Activated CD8-positive, alpha-beta T cell treated with anti-CD3 and anti-CD28 coated beads for 36 hours (primary cell): ENCODE measurements at regions not wholly inside any gene's neighbourhood (a gene's known extent, or its start where the extent isn't known, plus 50 kb on each side); places are given as distances from the start of the nearest gene placed in this dataset.

Experiments
- ATAC-seq: fragments of 200-7000 bp; cut with Tn5 transposase; one replicate; pipeline ENCODE4 v1.10.0; 2021; ENCODE audit warnings: mild to moderate bottlenecking, moderate library complexity
- CTCF ChIA-PET: fragments of 350-600 bp; sonication (Branson Sonifier 250); formaldehyde crosslinking; loops from one replicate; lab custom pipeline; 2021; ENCODE audit warnings: antibody characterized with exemption; lab: Charles Lee
- POLR2A ChIA-PET: fragments of 350-600 bp; sonication (Branson Sonifier 250); formaldehyde crosslinking; loops from one replicate; lab custom pipeline; 2021; ENCODE audit warnings: antibody characterized with exemption; lab: Charles Lee
- DNase-seq: peaks from one replicate; pipeline ENCODE4 v3.0.0-alpha.2; 2020
- H3K27ac Mint-ChIP-seq: one replicate; pipeline ENCODE4 v1.8.0; 2021; ENCODE audit warnings: mild to moderate bottlenecking, mixed read lengths
- H3K27me3 Mint-ChIP-seq: one replicate; pipeline ENCODE4 v1.8.0; 2021; ENCODE audit warnings: mixed read lengths
- H3K36me3 Mint-ChIP-seq: one replicate; pipeline ENCODE4 v1.8.0; 2021; ENCODE audit warnings: low read depth, mixed read lengths
- H3K4me1 Mint-ChIP-seq: one replicate; pipeline ENCODE4 v1.8.0; 2021; ENCODE audit warnings: low read depth, mixed read lengths
- H3K4me3 Mint-ChIP-seq: one replicate; pipeline ENCODE4 v1.8.0; 2021; ENCODE audit warnings: mild to moderate bottlenecking, moderate library complexity, mixed read lengths
- H3K9me3 Mint-ChIP-seq: one replicate; pipeline ENCODE4 v1.8.0; 2021; ENCODE audit warnings: mixed read lengths
- CTCF ChIP-seq: fragments of 200-600 bp; IDR thresholded peaks from one replicate; pipeline ENCODE4 v1.8.0; 2022; ENCODE audit warnings: antibody characterized with exemption, mild to moderate bottlenecking
- intact Hi-C: fragments of 100-400 bp; cut with micrococcal nuclease; formaldehyde crosslinking; loops from one replicate; pipeline ENCODE4 v1.10.0; 2022

- H3K4me1 Mint-ChIP-seq: no peaks in the 10 kb centered on the region
- ChIA-PET CTCF (no interaction called here), POLR2A (no interaction called here)
- no peak for DNase-seq
- no peak overlapping the region for H3K4me3 Mint-ChIP-seq
- H3K36me3 Mint-ChIP-seq: no peaks in the 10 kb centered on the region
- H3K27ac Mint-ChIP-seq: no peak overlapping the region
- peaks cover 5% of the 10 kb centered on the region for H3K9me3 Mint-ChIP-seq
- no peaks in the 10 kb centered on the region for H3K27me3 Mint-ChIP-seq
- intact Hi-C loops: no loop called here
- ATAC-seq: no peak
- no peak for TF ChIP-seq CTCF
These were observed 133.3 kb upstream of the ANO3 start for GRCh38 chr11:26198532-26199096.

GRCh38 chr11:26199331-26200095, 132.4 kb upstream of the ANO3 start:
- ChIA-PET CTCF (no interaction called here), POLR2A (no interaction called here)
- Mint-ChIP-seq H3K27me3 (no peaks in the 10 kb centered on the region), H3K36me3 (no peaks in the 10 kb centered on the region), H3K9me3 (peaks cover 5% of the 10 kb centered on the region), H3K4me3 (no peak overlapping the region), H3K4me1 (no peaks in the 10 kb centered on the region), H3K27ac (no peak overlapping the region)
- no peak for TF ChIP-seq CTCF
- DNase-seq: no peak
- intact Hi-C loops: no loop called here
- no peak for ATAC-seq

GRCh38 chr11:26201411-26201810, 130.5 kb upstream of the ANO3 start:
- ATAC-seq: no peak
- ChIA-PET CTCF (no interaction called here), POLR2A (no interaction called here)
- DNase-seq: no peak
- TF ChIP-seq CTCF: no peak
- peaks cover 5% of the 10 kb centered on the region for H3K9me3 Mint-ChIP-seq
- H3K4me1 Mint-ChIP-seq: no peaks in the 10 kb centered on the region
- intact Hi-C loops: no loop called here
- no peaks in the 10 kb centered on the region for H3K36me3 Mint-ChIP-seq
- no peak overlapping the region for H3K4me3 Mint-ChIP-seq
- no peaks in the 10 kb centered on the region for H3K27me3 Mint-ChIP-seq
- H3K27ac Mint-ChIP-seq: no peak overlapping the region

GRCh38 chr11:26202754-26203153, 129.2 kb upstream of the ANO3 start:
- intact Hi-C loops: no loop called here
- POLR2A ChIA-PET: no interaction called here
- no peaks in the 10 kb centered on the region for H3K27me3 Mint-ChIP-seq

More at GRCh38 chr11:26202754-26203153, 129.2 kb upstream of the ANO3 start:
- ATAC-seq: no peak
- CTCF ChIA-PET: no interaction called here
- no peaks in the 10 kb centered on the region for H3K36me3 Mint-ChIP-seq
- H3K27ac Mint-ChIP-seq: no peak overlapping the region
- no peak for DNase-seq
- peaks cover 3% of the 10 kb centered on the region for H3K9me3 Mint-ChIP-seq
- H3K4me1 Mint-ChIP-seq: no peaks in the 10 kb centered on the region
- no peak for TF ChIP-seq CTCF
- no peak overlapping the region for H3K4me3 Mint-ChIP-seq
